ENCODE measurements at regions not wholly inside any gene's neighbourhood (a gene's known extent, or its start where the extent isn't known, plus 50 kb on each side); places are given as distances from the start of the nearest gene placed in this dataset.

DNA sequence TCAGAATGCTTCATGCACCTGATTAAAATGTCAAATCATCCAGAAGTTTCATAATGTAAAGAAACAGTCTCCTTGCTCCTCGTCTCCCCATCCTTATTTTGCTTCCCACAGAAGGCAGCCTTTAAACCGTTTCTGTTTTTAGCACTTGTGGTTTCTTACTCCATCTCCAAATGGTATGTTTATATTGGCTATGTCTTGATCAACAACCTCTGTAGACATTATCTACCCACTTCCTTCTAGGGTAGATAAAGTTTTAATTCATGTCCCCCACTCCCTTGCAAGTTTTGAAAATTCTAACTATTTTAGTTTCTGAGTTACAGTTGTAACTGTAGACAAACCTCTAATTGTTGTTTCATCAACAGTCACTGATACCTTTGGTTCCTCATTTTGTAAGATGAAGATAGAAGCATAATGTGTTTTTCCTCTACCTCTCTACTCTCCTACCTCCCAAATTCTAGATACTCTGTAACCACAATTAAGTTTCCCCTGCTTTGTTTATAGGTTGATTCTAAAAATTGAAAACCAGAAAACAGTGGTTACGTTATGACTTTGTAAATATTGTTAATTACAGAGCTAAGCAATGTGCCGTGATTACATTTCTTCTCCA lies 291.7 kb upstream of the GATB start:
- TF ChIP-seq EP300 (IDR thresholded peaks at IDR 0.05): no peak
- no peak for TF ChIP-seq CTCF (IDR thresholded peaks at IDR 0.05)
- TF ChIP-seq POLR2AphosphoS5 (IDR thresholded peaks at IDR 0.05): no peak
- no peak for TF ChIP-seq POLR2A (IDR thresholded peaks at IDR 0.05)

Measured in upper lobe of left lung (tissue), 4 donors.